Tibial artery (tissue), 4 donors: ENCODE measurements at regions not wholly inside any gene's neighbourhood (a gene's known extent, or its start where the extent isn't known, plus 50 kb on each side); places are given as distances from the start of the nearest gene placed in this dataset.

Experiments used
- DNase-seq, 2 donors: peaks; one replicate each; pipeline ENCODE4 v3.0.0-alpha.2; 2019
- H3K27ac ChIP-seq, 2 donors: fragments of 200-600 bp; sonication (generic) in 1 of 2; 1 replicate in 1 of 2; 2 replicates in 1 of 2; pipeline ENCODE4 v1.5.1; 2018 to 2019; ENCODE audit warnings: mild to moderate bottlenecking in 1 of 2
- H3K27me3 ChIP-seq, 2 donors: fragments of 200-600 bp; sonication (generic) in 1 of 2; one replicate each; pipeline versions ENCODE4 v1.5.1 to v1.6.0; 2016 to 2019
- H3K36me3 ChIP-seq, 3 donors: fragments of 200-600 bp; sonication (generic) in 2 of 3; one replicate each; pipeline ENCODE4 v1.5.1; 2016 to 2019; ENCODE audit warnings: mild to moderate bottlenecking in 2 of 3
- H3K4me1 ChIP-seq, 4 donors: fragments of 200-600 bp; sonication (generic) in 2 of 4; 1 replicate in 3 of 4; 2 replicates in 1 of 4; pipeline ENCODE4 v1.5.1; 2016 to 2019
- H3K4me3 ChIP-seq, 2 donors: fragments of 200-600 bp; sonication (generic) in 1 of 2; 1 replicate in 1 of 2; 2 replicates in 1 of 2; pipeline ENCODE4 v1.5.1; 2018 to 2019; ENCODE audit warnings: mild to moderate bottlenecking in 2 of 2
- H3K9me3 ChIP-seq, 3 donors: fragments of 200-600 bp; sonication (generic) in 1 of 3; one replicate each; pipeline ENCODE4 v1.5.1; 2016 to 2019
- intact Hi-C: fragments of 100-400 bp; cut with DNase I; formaldehyde crosslinking; loops from one replicate; pipeline ENCODE4 v1.15.0; 2023; ENCODE audit warnings: low total_unique reads
- TF ChIP-seq, protein P1 (sequence below), 2 experiments: fragments of 200-600 bp in 1 of 2; fragments of 450-650 bp in 1 of 2; IDR thresholded peaks; one replicate each; pipeline ENCODE4 v1.5.1; 2017 to 2019; ENCODE audit warnings: antibody characterized with exemption in 2 of 2, mild to moderate bottlenecking in 1 of 2, moderate library complexity in 1 of 2

GRCh38 chr4:11693693-11694092, 265.0 kb upstream of the HS3ST1 start:
- Histone ChIP-seq H3K36me3 (no peaks in the 10 kb centered on the region), H3K27ac (no peak overlapping the region), H3K27me3 (no peaks in the 10 kb centered on the region), H3K4me3 (no peak overlapping the region), H3K4me1 (peaks cover 0 to 13% (median 1%) of the 10 kb centered on the region in 4 donors), H3K9me3 (peaks cover 0 to 5% (median 0%) of the 10 kb centered on the region in 3 donors)
- intact Hi-C loops = no loop called here
- TF ChIP-seq, protein P1, sequence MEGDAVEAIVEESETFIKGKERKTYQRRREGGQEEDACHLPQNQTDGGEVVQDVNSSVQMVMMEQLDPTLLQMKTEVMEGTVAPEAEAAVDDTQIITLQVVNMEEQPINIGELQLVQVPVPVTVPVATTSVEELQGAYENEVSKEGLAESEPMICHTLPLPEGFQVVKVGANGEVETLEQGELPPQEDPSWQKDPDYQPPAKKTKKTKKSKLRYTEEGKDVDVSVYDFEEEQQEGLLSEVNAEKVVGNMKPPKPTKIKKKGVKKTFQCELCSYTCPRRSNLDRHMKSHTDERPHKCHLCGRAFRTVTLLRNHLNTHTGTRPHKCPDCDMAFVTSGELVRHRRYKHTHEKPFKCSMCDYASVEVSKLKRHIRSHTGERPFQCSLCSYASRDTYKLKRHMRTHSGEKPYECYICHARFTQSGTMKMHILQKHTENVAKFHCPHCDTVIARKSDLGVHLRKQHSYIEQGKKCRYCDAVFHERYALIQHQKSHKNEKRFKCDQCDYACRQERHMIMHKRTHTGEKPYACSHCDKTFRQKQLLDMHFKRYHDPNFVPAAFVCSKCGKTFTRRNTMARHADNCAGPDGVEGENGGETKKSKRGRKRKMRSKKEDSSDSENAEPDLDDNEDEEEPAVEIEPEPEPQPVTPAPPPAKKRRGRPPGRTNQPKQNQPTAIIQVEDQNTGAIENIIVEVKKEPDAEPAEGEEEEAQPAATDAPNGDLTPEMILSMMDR (IDR thresholded peaks at IDR 0.05) = no peak
- DNase-seq = no peak

DNA sequence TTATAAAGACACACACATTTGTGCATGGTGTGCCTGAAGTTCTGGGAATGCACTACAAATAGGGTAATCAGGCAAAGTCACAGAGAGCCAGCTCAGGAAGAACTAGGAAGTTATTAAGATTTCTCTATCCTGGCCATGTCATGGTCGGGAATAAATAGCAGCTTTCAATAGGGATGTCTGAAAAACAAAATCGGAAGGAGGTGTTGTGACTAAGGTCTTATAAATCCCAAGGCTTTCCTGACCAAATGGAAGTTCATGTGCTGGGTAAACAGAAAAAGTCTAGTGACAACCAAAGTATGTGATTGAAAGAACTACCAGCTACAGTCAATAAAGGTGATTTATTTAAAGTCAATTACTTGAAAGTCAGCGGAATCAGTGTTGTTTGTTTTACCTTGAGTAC, 262.5 kb upstream of the HS3ST1 start:
- peaks cover 0 to 13% (median 1%) of the 10 kb centered on the region in 4 donors for H3K4me1 ChIP-seq
- TF ChIP-seq, protein P1 (IDR thresholded peaks at IDR 0.05) = no peak
- DNase-seq = no peak
- no peak overlapping the region for H3K4me3 ChIP-seq
- H3K27me3 ChIP-seq = no peaks in the 10 kb centered on the region
- intact Hi-C loops = no loop called here
- H3K9me3 ChIP-seq = peaks cover 0 to 5% (median 0%) of the 10 kb centered on the region in 3 donors
- H3K27ac ChIP-seq = no peak overlapping the region
- no peaks in the 10 kb centered on the region for H3K36me3 ChIP-seq

DNA sequence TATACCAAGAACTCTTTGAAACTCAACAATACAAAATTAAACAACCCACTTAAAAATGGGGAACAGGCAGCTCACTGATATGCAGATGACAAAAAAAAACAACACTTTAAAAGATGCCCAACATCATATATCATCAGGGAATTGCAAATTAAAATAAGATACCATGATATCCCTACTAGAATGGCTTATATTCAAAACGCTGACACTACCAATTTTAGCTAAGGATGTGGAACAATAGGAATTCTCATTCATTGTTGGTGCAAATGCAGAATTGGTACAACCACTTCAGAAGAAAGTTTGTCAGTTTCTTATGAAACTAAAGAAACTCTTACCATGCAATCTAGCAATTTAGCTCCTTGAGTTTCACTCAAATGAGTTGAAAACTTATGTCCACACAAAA, 259.0 kb upstream of the HS3ST1 start:
- Histone ChIP-seq H3K4me3 (no peak overlapping the region), H3K4me1 (peaks cover 0 to 13% (median 1%) of the 10 kb centered on the region in 4 donors), H3K9me3 (no peaks in the 10 kb centered on the region), H3K27me3 (no peaks in the 10 kb centered on the region), H3K36me3 (no peaks in the 10 kb centered on the region), H3K27ac (no peak overlapping the region)
- TF ChIP-seq, protein P1 (IDR thresholded peaks at IDR 0.05) = no peak
- no peak for DNase-seq
- intact Hi-C loops = no loop called here

DNA sequence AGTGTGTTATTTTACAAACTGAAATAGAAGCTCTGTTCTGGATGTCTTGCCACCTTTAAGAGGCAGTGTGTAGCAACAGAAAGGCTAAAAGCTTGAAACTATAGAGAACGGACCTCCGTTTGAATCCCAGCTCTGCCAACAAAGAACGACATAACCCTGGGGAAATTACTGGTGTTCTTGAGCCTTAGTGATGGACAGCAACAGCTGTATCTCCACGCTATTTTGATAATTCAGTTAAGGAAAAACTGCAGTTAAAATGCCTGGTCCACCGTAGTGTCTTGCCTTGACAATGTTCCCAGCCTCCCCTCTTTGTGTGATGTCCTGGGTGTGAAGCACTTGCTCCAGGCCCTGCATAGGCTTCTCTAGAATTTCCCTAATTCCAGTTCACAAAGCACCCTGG, 256.8 kb upstream of the HS3ST1 start:
- H3K27ac ChIP-seq = no peak overlapping the region
- no peaks in the 10 kb centered on the region for H3K36me3 ChIP-seq
- H3K4me3 ChIP-seq = no peak overlapping the region
- TF ChIP-seq, protein P1 (IDR thresholded peaks at IDR 0.05) = no peak
- intact Hi-C loops = no loop called here
- no peaks in the 10 kb centered on the region for H3K9me3 ChIP-seq
- H3K4me1 ChIP-seq = peaks cover 0 to 13% (median 1%) of the 10 kb centered on the region in 4 donors
- no peaks in the 10 kb centered on the region for H3K27me3 ChIP-seq
- DNase-seq = no peak

- Histone ChIP-seq H3K36me3 (no peaks in the 10 kb centered on the region), H3K27me3 (no peaks in the 10 kb centered on the region), H3K27ac (no peak overlapping the region), H3K4me3 (no peak overlapping the region), H3K4me1 (no peaks in the 10 kb centered on the region), H3K9me3 (no peaks in the 10 kb centered on the region)
- TF ChIP-seq, protein P1 (IDR thresholded peaks at IDR 0.05) = no peak
- intact Hi-C loops = no loop called here
- no peak for DNase-seq
Observed at GRCh38 chr4:11675051-11675800, 246.5 kb upstream of the HS3ST1 start.
